Panc1 (cell line): ENCODE measurements at regions not wholly inside any gene's neighbourhood (a gene's known extent, or its start where the extent isn't known, plus 50 kb on each side); places are given as distances from the start of the nearest gene placed in this dataset.

Experiments used
- CTCF ChIP-seq: fragments of 450-650 bp; IDR thresholded peaks from 2 replicates; pipeline ENCODE4 v1.5.1; 2017; ENCODE audit warnings: mild to moderate bottlenecking
- POLR2AphosphoS5 ChIP-seq: IDR thresholded peaks from 2 replicates; pipeline ENCODE4 v1.6.1; 2012; ENCODE audit warnings: mild to moderate bottlenecking, low read depth, low read length, moderate library complexity
- REST ChIP-seq, 2 experiments: IDR thresholded peaks; 2 replicates each; pipeline ENCODE4 v1.6.1; 2011 to 2012; ENCODE audit warnings: low read depth in 2 of 2, control low read depth in 1 of 2, low read length in 1 of 2, mild to moderate bottlenecking in 1 of 2, moderate library complexity in 1 of 2; ENCODE audit not compliant: insufficient read depth in 1 of 2
- SIN3A ChIP-seq: IDR thresholded peaks from 2 replicates; pipeline ENCODE4 v1.6.1; 2012; ENCODE audit warnings: low read depth, mild to moderate bottlenecking, low read length, moderate library complexity, borderline replicate concordance; ENCODE audit not compliant: insufficient read depth
- TCF7L2 ChIP-seq: IDR thresholded peaks from 2 replicates; pipeline ENCODE4 v1.6.1; 2011; ENCODE audit warnings: mild to moderate bottlenecking, low read depth, low read length, inconsistent platforms

GRCh38 chr13:105969761-105970160 lies 565.7 kb downstream of the EFNB2 start:
- TF ChIP-seq CTCF (no peak), SIN3A (no peak), REST (IDR thresholded peaks at IDR 0.05; ENCODE audit: insufficient read depth in 1 of 2, low read depth in 2 of 2, low read length in 1 of 2) (no peak), POLR2AphosphoS5 (peak; percentile 34; the same call in 1 of the 2 replicates), TCF7L2 (peak; percentile 70)
